ENCODE measurements at regions not wholly inside any gene's neighbourhood (a gene's known extent, or its start where the extent isn't known, plus 50 kb on each side); places are given as distances from the start of the nearest gene placed in this dataset.

DNA sequence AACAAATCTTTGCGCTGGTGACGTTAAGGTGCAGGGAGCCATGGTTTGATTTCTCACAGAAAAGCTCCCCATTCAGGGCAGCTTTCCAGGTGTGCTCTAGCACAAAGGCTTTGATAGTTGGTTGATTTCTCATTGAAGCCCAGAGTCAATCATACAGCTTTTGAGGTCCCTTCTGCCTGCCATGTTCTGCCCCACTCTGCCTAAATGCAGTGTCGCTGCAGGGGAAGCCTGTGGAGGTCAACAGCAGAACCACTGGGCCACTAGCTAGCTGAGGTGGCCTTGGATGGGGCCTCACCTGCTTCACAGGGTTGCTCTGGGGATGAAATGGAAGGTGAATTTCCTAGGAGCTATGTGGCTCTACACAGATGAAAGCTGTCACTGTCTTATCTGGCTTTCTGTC lies 278.3 kb downstream of the TLE3 start:
- TF ChIP-seq, protein P1, sequence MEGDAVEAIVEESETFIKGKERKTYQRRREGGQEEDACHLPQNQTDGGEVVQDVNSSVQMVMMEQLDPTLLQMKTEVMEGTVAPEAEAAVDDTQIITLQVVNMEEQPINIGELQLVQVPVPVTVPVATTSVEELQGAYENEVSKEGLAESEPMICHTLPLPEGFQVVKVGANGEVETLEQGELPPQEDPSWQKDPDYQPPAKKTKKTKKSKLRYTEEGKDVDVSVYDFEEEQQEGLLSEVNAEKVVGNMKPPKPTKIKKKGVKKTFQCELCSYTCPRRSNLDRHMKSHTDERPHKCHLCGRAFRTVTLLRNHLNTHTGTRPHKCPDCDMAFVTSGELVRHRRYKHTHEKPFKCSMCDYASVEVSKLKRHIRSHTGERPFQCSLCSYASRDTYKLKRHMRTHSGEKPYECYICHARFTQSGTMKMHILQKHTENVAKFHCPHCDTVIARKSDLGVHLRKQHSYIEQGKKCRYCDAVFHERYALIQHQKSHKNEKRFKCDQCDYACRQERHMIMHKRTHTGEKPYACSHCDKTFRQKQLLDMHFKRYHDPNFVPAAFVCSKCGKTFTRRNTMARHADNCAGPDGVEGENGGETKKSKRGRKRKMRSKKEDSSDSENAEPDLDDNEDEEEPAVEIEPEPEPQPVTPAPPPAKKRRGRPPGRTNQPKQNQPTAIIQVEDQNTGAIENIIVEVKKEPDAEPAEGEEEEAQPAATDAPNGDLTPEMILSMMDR (IDR thresholded peaks at IDR 0.05) = no peak
- Histone ChIP-seq H3K27ac (no peak overlapping the region), H3K4me1 (ENCODE audit: control insufficient read depth in 1 of 2, low read depth in 2 of 2) (no peaks in the 10 kb centered on the region), H3K4me3 (no peak overlapping the region), H3K9me3 (no peaks in the 10 kb centered on the region), H3K27me3 (replicated peaks; ENCODE audit: insufficient read depth) (no peaks in the 10 kb centered on the region), H3K36me3 (no peaks in the 10 kb centered on the region)
- ATAC-seq (ENCODE audit: insufficient number of reproducible peaks, low FRiP score, low read depth) (no peak), DNase-seq (ENCODE audit: low spot score) (no peak)

DNA sequence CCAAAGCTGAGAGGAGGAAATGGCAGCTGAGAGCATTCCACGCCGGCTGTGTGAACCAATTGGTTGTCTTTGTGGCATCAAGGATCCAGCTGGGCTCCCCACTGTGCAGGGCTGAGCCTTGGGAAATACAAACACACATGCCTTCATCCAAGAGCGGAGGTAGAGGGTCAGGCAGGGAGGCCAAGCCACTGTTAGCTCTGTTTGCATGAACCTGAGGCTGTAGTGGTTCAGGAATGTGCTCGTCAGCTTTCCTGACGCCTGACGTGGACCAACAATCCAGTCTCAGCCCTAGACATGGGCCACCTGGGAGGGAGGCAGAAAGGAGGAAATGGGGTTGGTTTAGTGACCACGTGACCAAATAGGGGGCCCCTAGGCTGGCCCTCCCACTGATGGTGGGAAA lies 276.9 kb downstream of the TLE3 start:
- H3K9me3 ChIP-seq = no peaks in the 10 kb centered on the region
- H3K4me3 ChIP-seq = no peak overlapping the region
- H3K27ac ChIP-seq = no peak overlapping the region
- DNase-seq (ENCODE audit: low spot score) (no peak), ATAC-seq (ENCODE audit: insufficient number of reproducible peaks, low FRiP score, low read depth) (no peak)
- no peaks in the 10 kb centered on the region for H3K36me3 ChIP-seq
- H3K27me3 ChIP-seq (replicated peaks; ENCODE audit: insufficient read depth) = no peaks in the 10 kb centered on the region
- TF ChIP-seq, protein P1 (IDR thresholded peaks at IDR 0.05) = no peak
- no peaks in the 10 kb centered on the region for H3K4me1 ChIP-seq (ENCODE audit: control insufficient read depth in 1 of 2, low read depth in 2 of 2)

DNA sequence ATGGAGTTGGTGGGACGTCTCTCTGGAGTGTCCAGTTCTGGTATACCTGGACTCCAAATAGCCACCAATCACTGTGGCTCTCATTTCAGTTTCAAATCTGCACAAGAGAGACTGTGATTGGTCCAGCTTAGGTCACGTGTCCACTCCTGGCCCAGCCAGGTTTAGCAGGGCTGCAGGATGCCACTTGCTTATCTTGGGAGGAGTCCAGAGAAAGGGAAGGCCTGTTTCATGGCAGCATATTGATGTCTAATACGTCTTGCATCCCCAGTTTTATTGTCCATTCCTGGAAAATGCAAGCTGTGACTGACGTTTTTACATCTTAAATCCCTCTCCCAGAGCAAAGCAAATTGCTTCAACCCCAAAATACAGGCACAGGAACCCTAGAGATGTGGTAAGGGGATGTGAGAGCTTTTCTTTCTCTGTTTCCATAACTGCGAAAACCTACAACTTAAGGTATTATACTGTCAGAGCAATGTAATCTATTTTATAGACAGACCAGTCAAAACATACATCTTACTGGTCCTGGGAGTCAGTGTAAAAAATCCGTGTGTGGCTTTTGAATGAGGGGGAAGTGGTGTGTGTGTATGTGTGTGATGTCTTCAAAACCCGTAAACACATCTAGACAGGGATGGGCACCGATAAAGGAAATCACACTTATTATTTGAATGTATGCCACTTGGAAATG lies 274.4 kb downstream of the TLE3 start:
- TF ChIP-seq, protein P1 (IDR thresholded peaks at IDR 0.05) = no peak
- DNase-seq (ENCODE audit: low spot score) = no peak

DNA sequence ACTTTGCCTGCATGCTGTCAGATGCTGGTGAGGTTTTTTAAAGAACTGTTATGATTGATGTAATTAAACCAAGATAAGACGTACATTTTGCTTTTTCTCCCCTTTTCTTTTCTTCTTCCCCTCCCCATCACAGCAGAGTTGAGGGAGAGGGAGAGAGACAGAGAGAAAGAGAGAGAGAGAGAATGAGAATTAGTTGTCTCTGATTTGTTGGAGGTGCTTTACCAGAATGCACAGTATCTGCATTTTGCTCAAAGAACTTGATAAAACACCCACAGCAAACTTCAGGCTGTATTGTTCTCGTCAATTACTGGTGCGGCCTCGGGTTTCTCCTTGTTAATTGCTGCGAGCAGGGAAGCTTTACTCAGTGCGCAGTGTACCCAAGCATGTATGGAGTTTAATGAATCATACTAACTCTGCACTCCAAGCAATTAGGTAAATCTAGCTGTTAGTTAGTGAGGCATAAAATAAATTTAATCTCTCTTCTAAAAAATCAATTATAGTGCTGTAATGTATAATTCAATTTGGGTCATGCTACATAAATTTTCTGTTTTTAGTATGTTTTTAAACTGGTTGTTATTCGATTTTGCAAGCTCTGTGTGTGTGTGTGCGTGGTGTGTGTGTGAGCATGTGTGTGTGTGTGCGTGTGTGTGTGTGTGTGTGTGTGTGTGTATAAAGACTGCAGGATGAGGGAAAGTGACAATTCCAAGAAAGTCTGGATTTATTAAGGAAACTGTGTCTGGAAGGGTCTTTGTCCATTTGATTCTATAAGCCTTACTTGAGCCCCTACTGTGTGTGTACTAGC lies 273.4 kb downstream of the TLE3 start:
- no peaks in the 10 kb centered on the region for H3K4me1 ChIP-seq (ENCODE audit: control insufficient read depth in 1 of 2, low read depth in 2 of 2)
- H3K27ac ChIP-seq = no peak overlapping the region
- ATAC-seq (ENCODE audit: insufficient number of reproducible peaks, low FRiP score, low read depth) = no peak
- no peaks in the 10 kb centered on the region for H3K9me3 ChIP-seq
- H3K36me3 ChIP-seq = no peaks in the 10 kb centered on the region
- no peak for DNase-seq (ENCODE audit: low spot score)
- no peaks in the 10 kb centered on the region for H3K27me3 ChIP-seq (replicated peaks; ENCODE audit: insufficient read depth)
- TF ChIP-seq, protein P1 (IDR thresholded peaks at IDR 0.05) = no peak
- no peak overlapping the region for H3K4me3 ChIP-seq

More for the DNA sequence above, 274.4 kb downstream of the TLE3 start:
- ATAC-seq (ENCODE audit: insufficient number of reproducible peaks, low FRiP score, low read depth) = no peak
- H3K4me1 ChIP-seq (ENCODE audit: control insufficient read depth in 1 of 2, low read depth in 2 of 2) = no peaks in the 10 kb centered on the region
- no peak overlapping the region for H3K27ac ChIP-seq
- H3K4me3 ChIP-seq = no peak overlapping the region
- H3K9me3 ChIP-seq = no peaks in the 10 kb centered on the region
- no peaks in the 10 kb centered on the region for H3K36me3 ChIP-seq
- no peaks in the 10 kb centered on the region for H3K27me3 ChIP-seq (replicated peaks; ENCODE audit: insufficient read depth)

DNA sequence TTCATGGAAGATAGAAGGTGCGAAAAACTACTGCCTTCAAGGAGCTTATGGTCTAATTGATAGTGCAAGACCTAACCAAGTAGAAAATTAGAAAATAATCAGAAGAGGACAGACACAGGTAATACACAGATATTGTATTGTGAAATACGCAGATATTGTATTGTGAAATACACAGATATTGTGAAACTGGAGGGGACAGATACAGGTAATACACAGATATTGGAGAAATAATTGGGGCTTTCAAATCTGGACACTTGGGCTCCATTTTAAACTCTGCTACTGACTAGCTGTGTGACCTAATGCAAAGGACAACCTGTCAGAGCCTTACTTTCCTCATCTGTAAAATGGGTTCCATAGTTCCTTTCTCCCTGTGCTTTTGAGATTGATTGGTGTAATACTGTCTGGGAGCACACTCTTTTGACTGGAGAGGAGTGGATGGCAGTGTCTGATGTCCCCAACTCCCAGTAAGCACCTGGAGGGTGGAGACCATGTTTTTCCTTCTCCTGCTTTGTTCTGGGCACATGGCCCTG lies 272.8 kb downstream of the TLE3 start:
- no peak for DNase-seq (ENCODE audit: low spot score)

More for the DNA sequence above, 272.8 kb downstream of the TLE3 start:
- no peak for ATAC-seq (ENCODE audit: insufficient number of reproducible peaks, low FRiP score, low read depth)
- no peaks in the 10 kb centered on the region for H3K27me3 ChIP-seq (replicated peaks; ENCODE audit: insufficient read depth)
- H3K9me3 ChIP-seq = no peaks in the 10 kb centered on the region
- TF ChIP-seq, protein P1 (IDR thresholded peaks at IDR 0.05) = no peak
- no peaks in the 10 kb centered on the region for H3K4me1 ChIP-seq (ENCODE audit: control insufficient read depth in 1 of 2, low read depth in 2 of 2)
- H3K27ac ChIP-seq = no peak overlapping the region
- H3K4me3 ChIP-seq = no peak overlapping the region
- no peaks in the 10 kb centered on the region for H3K36me3 ChIP-seq
